ENCODE measurements at regions not wholly inside any gene's neighbourhood (a gene's known extent, or its start where the extent isn't known, plus 50 kb on each side); places are given as distances from the start of the nearest gene placed in this dataset.

- H3K9me3 ChIP-seq (ENCODE audit: control insufficient read depth, low read length) = no peaks in the 10 kb centered on the region
- intact Hi-C loops (cut with DNase I) = no loop called here
- no peaks in the 10 kb centered on the region for H3K27me3 ChIP-seq (ENCODE audit: control insufficient read depth, insufficient read depth)
- H3K27ac ChIP-seq (ENCODE audit: low read length) = no peak overlapping the region
- no peak for DNase-seq
- no peak for ATAC-seq
- H3K4me3 ChIP-seq (ENCODE audit: low read length) = no peak overlapping the region
- WGBS = 83% methylated on average over 2 of the region's 2 CpGs
- peaks cover 12% of the 10 kb centered on the region for H3K4me1 ChIP-seq (ENCODE audit: control insufficient read depth, insufficient read depth, low read length)
Measured at GRCh38 chr18:46385124-46385523, 271.9 kb downstream of the LOXHD1 start.

DNA sequence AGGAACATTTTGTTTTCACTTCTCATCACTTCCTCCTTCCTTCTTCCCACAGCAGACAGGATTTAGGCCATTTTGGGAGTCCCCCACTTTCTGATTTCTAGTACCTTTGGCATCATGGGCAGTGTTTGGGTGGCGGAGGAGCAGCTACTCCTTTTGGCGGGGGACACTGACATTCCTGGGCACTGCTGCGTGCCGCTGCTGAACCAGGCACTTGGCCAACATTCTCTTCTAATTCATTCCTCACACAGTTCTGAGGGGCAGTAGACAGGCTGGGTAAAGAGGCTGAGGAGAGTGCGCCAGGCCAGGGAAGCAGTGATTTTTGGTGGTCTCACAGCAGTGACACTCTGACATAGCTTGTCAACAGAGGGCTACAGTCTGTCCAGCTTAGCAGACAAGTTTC lies 270.2 kb downstream of the LOXHD1 start:
- 36% methylated on average over 5 of the region's 5 CpGs for WGBS
- peak; percentile 39 to 76 (median 72) for DNase-seq
- intact Hi-C loops (cut with DNase I) = no loop called here
- ATAC-seq = peak; percentile 82 to 88
- Histone ChIP-seq H3K9me3 (ENCODE audit: control insufficient read depth, low read length) (no peaks in the 10 kb centered on the region), H3K27ac (ENCODE audit: low read length) (peak overlapping the region; percentile 43), H3K4me1 (ENCODE audit: control insufficient read depth, insufficient read depth, low read length) (peaks cover 12% of the 10 kb centered on the region), H3K27me3 (ENCODE audit: control insufficient read depth, insufficient read depth) (no peaks in the 10 kb centered on the region), H3K4me3 (ENCODE audit: low read length) (no peak overlapping the region)

GRCh38 chr18:46387441-46388131 lies 269.4 kb downstream of the LOXHD1 start:
- ATAC-seq (peak; percentile 46 to 53), DNase-seq (peak in 1 of 3 donors; percentile 42)
- Histone ChIP-seq H3K27ac (ENCODE audit: low read length) (peak overlapping the region; percentile 43), H3K4me3 (ENCODE audit: low read length) (no peak overlapping the region), H3K9me3 (ENCODE audit: control insufficient read depth, low read length) (no peaks in the 10 kb centered on the region), H3K4me1 (ENCODE audit: control insufficient read depth, insufficient read depth, low read length) (peaks cover 12% of the 10 kb centered on the region), H3K27me3 (ENCODE audit: control insufficient read depth, insufficient read depth) (no peaks in the 10 kb centered on the region)
- 33% methylated on average over 9 of the region's 9 CpGs for WGBS
- intact Hi-C loops (cut with DNase I) = no loop called here

GRCh38 chr18:46388286-46388685 lies 268.7 kb downstream of the LOXHD1 start:
- DNase-seq = peak in 1 of 3 donors; percentile 19
- H3K4me1 ChIP-seq (ENCODE audit: control insufficient read depth, insufficient read depth, low read length) = peaks cover 12% of the 10 kb centered on the region
- WGBS = 69% methylated on average over 6 of the region's 6 CpGs
- ATAC-seq = no peak
- H3K27ac ChIP-seq (ENCODE audit: low read length) = no peak overlapping the region
- intact Hi-C loops (cut with DNase I) = no loop called here
- no peaks in the 10 kb centered on the region for H3K27me3 ChIP-seq (ENCODE audit: control insufficient read depth, insufficient read depth)
- H3K4me3 ChIP-seq (ENCODE audit: low read length) = no peak overlapping the region
- H3K9me3 ChIP-seq (ENCODE audit: control insufficient read depth, low read length) = no peaks in the 10 kb centered on the region

- Histone ChIP-seq H3K27me3 (ENCODE audit: control insufficient read depth, insufficient read depth) (no peaks in the 10 kb centered on the region), H3K4me1 (ENCODE audit: control insufficient read depth, insufficient read depth, low read length) (peaks cover 6% of the 10 kb centered on the region), H3K4me3 (ENCODE audit: low read length) (no peak overlapping the region), H3K9me3 (ENCODE audit: control insufficient read depth, low read length) (no peaks in the 10 kb centered on the region), H3K27ac (ENCODE audit: low read length) (no peak overlapping the region)
- ATAC-seq (no peak), DNase-seq (no peak)
- intact Hi-C loops (cut with DNase I) = no loop called here
- WGBS = 96% methylated on average over 9 of the region's 9 CpGs
Measured at GRCh38 chr18:46392576-46392975, 264.4 kb downstream of the LOXHD1 start.

DNA sequence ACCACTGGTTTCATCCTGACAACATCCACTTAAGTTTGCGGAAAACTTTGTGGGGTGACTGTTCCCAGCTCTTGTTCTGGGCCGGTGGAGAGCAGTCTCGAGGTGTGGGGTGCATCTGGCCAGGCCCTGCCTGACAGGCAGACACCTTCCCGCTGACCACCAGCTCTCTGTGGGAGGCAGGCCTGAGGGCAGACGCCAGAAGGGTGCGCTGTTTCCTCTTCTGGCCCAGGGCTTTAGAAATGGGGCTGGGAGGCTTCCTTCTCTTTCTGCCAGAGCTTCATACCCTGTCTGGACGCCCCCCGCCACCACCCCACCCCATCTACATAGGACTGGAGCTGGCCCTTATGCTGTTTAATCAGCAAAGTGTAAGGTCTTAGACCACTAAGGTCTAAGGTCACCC lies 263.8 kb downstream of the LOXHD1 start:
- WGBS = 81% methylated on average over 8 of the region's 8 CpGs
- no peaks in the 10 kb centered on the region for H3K9me3 ChIP-seq (ENCODE audit: control insufficient read depth, low read length)
- ATAC-seq (no peak), DNase-seq (peak in 1 of 3 donors; percentile 37)
- intact Hi-C loops (cut with DNase I) = no loop called here
- H3K27ac ChIP-seq (ENCODE audit: low read length) = no peak overlapping the region
- H3K4me3 ChIP-seq (ENCODE audit: low read length) = no peak overlapping the region
- no peaks in the 10 kb centered on the region for H3K27me3 ChIP-seq (ENCODE audit: control insufficient read depth, insufficient read depth)
- peaks cover 2% of the 10 kb centered on the region for H3K4me1 ChIP-seq (ENCODE audit: control insufficient read depth, insufficient read depth, low read length)

- DNase-seq = no peak
- no peak for ATAC-seq
- intact Hi-C loops (cut with DNase I) = no loop called here
- Histone ChIP-seq H3K9me3 (ENCODE audit: control insufficient read depth, low read length) (no peaks in the 10 kb centered on the region), H3K4me3 (ENCODE audit: low read length) (no peak overlapping the region), H3K27ac (ENCODE audit: low read length) (no peak overlapping the region), H3K4me1 (ENCODE audit: control insufficient read depth, insufficient read depth, low read length) (no peaks in the 10 kb centered on the region), H3K27me3 (ENCODE audit: control insufficient read depth, insufficient read depth) (no peaks in the 10 kb centered on the region)
- 76% methylated on average over 6 of the region's 6 CpGs for WGBS
Measured at GRCh38 chr18:46393961-46394360, 263.1 kb downstream of the LOXHD1 start.

- intact Hi-C loops (cut with DNase I) = no loop called here
- WGBS = 88% methylated on average over 4 of the region's 4 CpGs
- H3K4me1 ChIP-seq (ENCODE audit: control insufficient read depth, insufficient read depth, low read length) = no peaks in the 10 kb centered on the region
- H3K9me3 ChIP-seq (ENCODE audit: control insufficient read depth, low read length) = no peaks in the 10 kb centered on the region
- H3K27ac ChIP-seq (ENCODE audit: low read length) = no peak overlapping the region
- DNase-seq (no peak), ATAC-seq (no peak)
- no peaks in the 10 kb centered on the region for H3K27me3 ChIP-seq (ENCODE audit: control insufficient read depth, insufficient read depth)
- no peak overlapping the region for H3K4me3 ChIP-seq (ENCODE audit: low read length)
Measured at GRCh38 chr18:46395795-46396194, 261.2 kb downstream of the LOXHD1 start.

DNA sequence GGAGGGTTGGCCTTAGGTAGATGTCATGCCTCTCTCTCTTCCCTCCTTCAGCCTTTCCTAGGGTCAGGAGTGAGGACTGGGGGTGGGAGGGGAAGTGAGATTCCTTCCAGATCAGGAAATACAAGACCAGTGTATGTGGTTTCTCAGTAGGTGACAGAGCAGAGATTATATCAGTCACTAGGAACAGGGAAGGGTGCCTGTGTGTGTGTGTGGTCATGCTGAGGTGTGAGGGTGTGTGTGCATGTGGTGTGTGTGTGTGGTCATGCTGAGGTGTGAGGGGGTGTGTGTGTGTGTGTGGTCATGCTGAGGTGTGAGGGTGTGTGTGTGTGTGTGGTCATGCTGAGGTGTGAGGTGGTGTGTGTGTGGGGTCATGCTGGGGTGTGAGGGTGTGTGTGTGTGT lies 259.8 kb downstream of the LOXHD1 start:
- no peaks in the 10 kb centered on the region for H3K27me3 ChIP-seq (ENCODE audit: control insufficient read depth, insufficient read depth)
- no peaks in the 10 kb centered on the region for H3K9me3 ChIP-seq (ENCODE audit: control insufficient read depth, low read length)
- no peak overlapping the region for H3K4me3 ChIP-seq (ENCODE audit: low read length)
- intact Hi-C loops (cut with DNase I) = no loop called here
- no peak overlapping the region for H3K27ac ChIP-seq (ENCODE audit: low read length)
- H3K4me1 ChIP-seq (ENCODE audit: control insufficient read depth, insufficient read depth, low read length) = no peaks in the 10 kb centered on the region
- no peak for ATAC-seq
- no peak for DNase-seq

DNA sequence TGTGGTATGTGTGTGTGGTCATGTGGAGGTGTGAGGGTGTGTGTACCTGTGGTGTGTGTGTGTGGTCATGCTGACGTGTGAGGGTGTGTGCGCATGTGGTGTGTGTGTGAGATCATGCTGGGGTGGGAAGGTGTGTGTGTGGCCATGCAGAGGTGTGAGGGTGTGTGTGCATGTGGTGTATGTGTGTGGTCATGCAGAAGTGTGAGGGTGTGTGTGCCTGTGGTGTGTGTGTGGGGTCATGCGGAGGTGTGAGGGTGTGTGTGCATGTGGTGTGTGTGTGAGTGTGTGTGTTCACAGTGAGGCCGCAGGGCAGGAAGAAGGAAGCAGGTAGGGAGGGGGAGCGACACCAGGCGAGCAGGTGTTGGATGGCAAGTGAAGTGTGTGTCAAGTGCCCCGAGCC lies 259.0 kb downstream of the LOXHD1 start:
- WGBS = 77% methylated on average over 7 of the region's 7 CpGs
- intact Hi-C loops (cut with DNase I) = no loop called here
- Histone ChIP-seq H3K9me3 (ENCODE audit: control insufficient read depth, low read length) (no peaks in the 10 kb centered on the region), H3K27me3 (ENCODE audit: control insufficient read depth, insufficient read depth) (no peaks in the 10 kb centered on the region), H3K4me3 (ENCODE audit: low read length) (no peak overlapping the region), H3K27ac (ENCODE audit: low read length) (no peak overlapping the region), H3K4me1 (ENCODE audit: control insufficient read depth, insufficient read depth, low read length) (no peaks in the 10 kb centered on the region)
- no peak for DNase-seq
- no peak for ATAC-seq

DNA sequence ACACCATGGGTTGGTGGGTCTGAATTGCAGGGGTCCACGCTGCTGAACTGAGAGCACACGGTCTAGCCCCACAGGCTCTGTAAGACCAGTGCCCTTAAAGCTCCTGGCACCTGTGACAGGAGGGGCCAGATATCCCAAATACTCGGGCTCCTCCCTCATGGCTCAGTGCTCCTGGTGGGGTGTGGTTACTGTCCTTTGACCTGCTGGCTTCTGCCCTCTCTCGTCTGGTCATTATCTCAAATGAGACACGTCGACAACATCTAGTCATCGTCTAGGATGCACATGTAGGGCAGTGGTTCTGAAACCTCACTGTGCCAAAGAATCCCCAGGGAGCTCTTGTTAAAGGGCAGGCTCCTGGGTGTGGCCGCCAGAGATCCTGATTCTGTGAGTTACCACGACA lies 258.4 kb downstream of the LOXHD1 start:
- no peak overlapping the region for H3K4me3 ChIP-seq (ENCODE audit: low read length)

GRCh38 chr18:46399303-46399702 lies 257.7 kb downstream of the LOXHD1 start:
- Histone ChIP-seq H3K4me3 (ENCODE audit: low read length) (no peak overlapping the region), H3K4me1 (ENCODE audit: control insufficient read depth, insufficient read depth, low read length) (no peaks in the 10 kb centered on the region), H3K27me3 (ENCODE audit: control insufficient read depth, insufficient read depth) (no peaks in the 10 kb centered on the region), H3K27ac (ENCODE audit: low read length) (no peak overlapping the region), H3K9me3 (ENCODE audit: control insufficient read depth, low read length) (no peaks in the 10 kb centered on the region)
- no peak for ATAC-seq
- DNase-seq = no peak
- 90% methylated on average over 11 of the region's 11 CpGs for WGBS
- intact Hi-C loops (cut with DNase I) = no loop called here

More for the DNA sequence above, 258.4 kb downstream of the LOXHD1 start:
- Histone ChIP-seq H3K9me3 (ENCODE audit: control insufficient read depth, low read length) (no peaks in the 10 kb centered on the region), H3K27ac (ENCODE audit: low read length) (no peak overlapping the region), H3K27me3 (ENCODE audit: control insufficient read depth, insufficient read depth) (no peaks in the 10 kb centered on the region), H3K4me1 (ENCODE audit: control insufficient read depth, insufficient read depth, low read length) (no peaks in the 10 kb centered on the region)
- ATAC-seq (no peak), DNase-seq (no peak)
- intact Hi-C loops (cut with DNase I) = no loop called here
- 54% methylated on average over 9 of the region's 9 CpGs for whole genome bisulfite sequencing

Measured in right cardiac atrium (tissue), 5 donors.